ENCODE measurements at regions not wholly inside any gene's neighbourhood (a gene's known extent, or its start where the extent isn't known, plus 50 kb on each side); places are given as distances from the start of the nearest gene placed in this dataset.

DNA sequence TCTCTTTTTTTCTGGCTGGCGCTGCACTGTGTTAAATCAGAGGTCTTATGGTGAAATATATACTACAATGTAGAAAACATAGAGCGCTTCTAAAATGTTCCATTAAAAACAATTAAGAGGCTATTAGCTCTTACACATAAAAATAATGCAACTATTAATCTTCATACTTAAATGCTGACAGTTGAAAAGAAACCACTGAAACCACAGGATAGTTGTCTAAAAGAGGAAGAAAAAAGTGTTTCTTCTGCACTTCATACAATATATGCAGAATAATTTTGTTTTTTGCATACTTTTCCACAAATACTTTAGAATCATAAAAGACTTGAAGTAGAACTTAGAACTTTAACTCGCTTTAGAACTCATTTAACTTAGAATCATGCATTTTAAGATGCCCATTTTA, 170.5 kb downstream of the PYDC2 start:
- TF ChIP-seq TCF7L2 (IDR thresholded peaks at IDR 0.05; ENCODE audit: low read depth, low read length), result no peak
- TF ChIP-seq SIN3A (IDR thresholded peaks at IDR 0.05; ENCODE audit: borderline replicate concordance, insufficient read depth, low read depth, low read length), result no peak
- TF ChIP-seq REST (IDR thresholded peaks at IDR 0.05; ENCODE audit: insufficient read depth in 1 of 2, low read depth in 2 of 2, low read length in 1 of 2), result no peak
- no peak for TF ChIP-seq CTCF (IDR thresholded peaks at IDR 0.05)
- TF ChIP-seq POLR2AphosphoS5 (IDR thresholded peaks at IDR 0.05; ENCODE audit: low read depth, low read length), result no peak
- intact Hi-C loops (cut with micrococcal nuclease; ENCODE audit: unreplicated experiment), result no loop called here
- ChIA-PET POLR2A (no interaction called here), CTCF (interaction anchor here (0.7 kb wide), 1 partner anchor 10 kb away, joined by 5 read pairs; no protein-coding TSS in a partner anchor)
- H3K9me3 ChIP-seq (ENCODE audit: control insufficient read depth, insufficient read depth, low read depth, low read length), result no peaks in the 10 kb centered on the region; the same call in 1 of the 2 replicates
- no peak for ATAC-seq
- no peak overlapping the region for H3K4me3 ChIP-seq (ENCODE audit: low read depth in 2 of 2, low read length in 2 of 2)
- no peaks in the 10 kb centered on the region for H3K36me3 ChIP-seq (ENCODE audit: control insufficient read depth, insufficient read depth, low read length)
- H3K27ac ChIP-seq (ENCODE audit: low read length), result no peak overlapping the region
- no peak for DNase-seq (ENCODE audit: low read depth, low spot score)
- BruUV-seq (replicated peaks), result no TSS peak
- H3K4me1 ChIP-seq (ENCODE audit: control insufficient read depth, insufficient read depth, low read length), result no peaks in the 10 kb centered on the region
- in situ Hi-C loops (cut with HindIII; ENCODE audit: low pct_unique_long_range_greater_than_20kb, low sequenced_read_pairs), result no loop called here
- H3K27me3 ChIP-seq (ENCODE audit: control insufficient read depth, insufficient read depth, low read length), result no peaks in the 10 kb centered on the region

GRCh38 chr3:191634902-191635301, 173.9 kb downstream of the PYDC2 start:
- POLR2A ChIA-PET, result no interaction called here
- Histone ChIP-seq H3K4me1 (ENCODE audit: control insufficient read depth, insufficient read depth, low read length) (no peaks in the 10 kb centered on the region), H3K27me3 (ENCODE audit: control insufficient read depth, insufficient read depth, low read length) (no peaks in the 10 kb centered on the region), H3K4me3 (ENCODE audit: low read depth in 2 of 2, low read length in 2 of 2) (no peak overlapping the region), H3K36me3 (ENCODE audit: control insufficient read depth, insufficient read depth, low read length) (no peaks in the 10 kb centered on the region), H3K27ac (ENCODE audit: low read length) (no peak overlapping the region), H3K9me3 (ENCODE audit: control insufficient read depth, insufficient read depth, low read depth, low read length) (no peaks in the 10 kb centered on the region; the same call in 1 of the 2 replicates)
- in situ Hi-C loops (cut with HindIII; ENCODE audit: low pct_unique_long_range_greater_than_20kb, low sequenced_read_pairs), result no loop called here
- ATAC-seq (no peak), DNase-seq (ENCODE audit: low read depth, low spot score) (no peak)
- BruUV-seq (replicated peaks), result no TSS peak
- TF ChIP-seq TCF7L2 (IDR thresholded peaks at IDR 0.05; ENCODE audit: low read depth, low read length) (no peak), POLR2AphosphoS5 (IDR thresholded peaks at IDR 0.05; ENCODE audit: low read depth, low read length) (no peak), REST (IDR thresholded peaks at IDR 0.05; ENCODE audit: insufficient read depth in 1 of 2, low read depth in 2 of 2, low read length in 1 of 2) (no peak), SIN3A (IDR thresholded peaks at IDR 0.05; ENCODE audit: borderline replicate concordance, insufficient read depth, low read depth, low read length) (no peak), CTCF (IDR thresholded peaks at IDR 0.05) (no peak)
- CTCF ChIA-PET, result no interaction called here
- intact Hi-C loops (cut with micrococcal nuclease; ENCODE audit: unreplicated experiment), result no loop called here

Data from Panc1 (cell line).